OCI-LY3 (cell line): ENCODE measurements at regions not wholly inside any gene's neighbourhood (a gene's known extent, or its start where the extent isn't known, plus 50 kb on each side); places are given as distances from the start of the nearest gene placed in this dataset.
"Not testable (repeated sequence)": the region's sequence is repeated elsewhere in the genome, so short reads cannot be mapped to it uniquely, and the experiment has no call there.

ENCODE experiments used
- H2AFZ ChIP-seq: fragments of 200-600, 300-600 bp; shearing (Covaris generic); 2 replicates; pipeline ENCODE4 v1.6.0; 2014; ENCODE audit warnings: antibody characterized with exemption, low read depth, low read length
- H3K27ac ChIP-seq: fragments of 200-600, 300-600 bp; sonication (generic); 2 replicates; pipeline ENCODE4 v1.5.1; 2014; ENCODE audit warnings: mild to moderate bottlenecking, low read length, moderate library complexity, mixed read lengths
- H3K27me3 ChIP-seq: fragments of 200-600, 300-600 bp; sonication (generic); 2 replicates; pipeline ENCODE4 v1.6.1; 2014; ENCODE audit warnings: low read depth, low read length, mixed read lengths
- H3K36me3 ChIP-seq: fragments of 200-600, 300-600 bp; sonication (generic); replicated peaks from 2 replicates; pipeline ENCODE3; 2014; ENCODE audit warnings: low read depth, low read length, mixed read lengths
- H3K4me1 ChIP-seq: fragments of 300-600, 200-600 bp; sonication (generic); 2 replicates; pipeline ENCODE4 v1.6.1; 2014; ENCODE audit warnings: low read length, mixed read lengths
- H3K4me2 ChIP-seq: fragments of 200-600, 300-600 bp; sonication (generic); 2 replicates; pipeline ENCODE4 v1.6.1; 2014; ENCODE audit warnings: low read length, mixed read lengths
- H3K4me3 ChIP-seq: fragments of 300-600, 200-600 bp; sonication (generic); 2 replicates; pipeline ENCODE4 v1.5.1; 2014; ENCODE audit warnings: antibody characterized with exemption, mild to moderate bottlenecking, low read length, moderate library complexity
- H3K79me2 ChIP-seq: fragments of 300-600, 200-600 bp; shearing (Covaris generic); 2 replicates; pipeline ENCODE4 v1.6.1; 2014; ENCODE audit warnings: mild to moderate bottlenecking, low read length, mixed read lengths
- H3K9ac ChIP-seq: fragments of 300-600, 200-600 bp; shearing (Covaris generic); 2 replicates; pipeline ENCODE4 v1.6.0; 2014; ENCODE audit warnings: mild to moderate bottlenecking, low read length, moderate library complexity
- H3K9me3 ChIP-seq: fragments of 200-600, 300-600 bp; shearing (Covaris generic); 2 replicates; pipeline ENCODE4 v1.6.1; 2014; ENCODE audit warnings: low read length, mixed read lengths; ENCODE audit not compliant: insufficient read depth
- H4K20me1 ChIP-seq: fragments of 200-600, 300-600 bp; sonication (generic); 2 replicates; pipeline ENCODE4 v1.6.1; 2016; ENCODE audit warnings: low read length, mixed read lengths; ENCODE audit not compliant: insufficient read depth
- CTCF ChIP-seq: fragments of 200-600, 300-600 bp; sonication (generic); IDR thresholded peaks from 2 replicates; pipeline ENCODE4 v1.5.1; 2014; ENCODE audit warnings: antibody characterized with exemption, low read length, low read depth
- EZH2phosphoT487 ChIP-seq: fragments of 200-600 bp; shearing (Covaris generic); IDR thresholded peaks from 2 replicates; pipeline ENCODE4 v1.6.1; 2018; ENCODE audit warnings: antibody characterized with exemption, mixed run types, low read depth

DNA sequence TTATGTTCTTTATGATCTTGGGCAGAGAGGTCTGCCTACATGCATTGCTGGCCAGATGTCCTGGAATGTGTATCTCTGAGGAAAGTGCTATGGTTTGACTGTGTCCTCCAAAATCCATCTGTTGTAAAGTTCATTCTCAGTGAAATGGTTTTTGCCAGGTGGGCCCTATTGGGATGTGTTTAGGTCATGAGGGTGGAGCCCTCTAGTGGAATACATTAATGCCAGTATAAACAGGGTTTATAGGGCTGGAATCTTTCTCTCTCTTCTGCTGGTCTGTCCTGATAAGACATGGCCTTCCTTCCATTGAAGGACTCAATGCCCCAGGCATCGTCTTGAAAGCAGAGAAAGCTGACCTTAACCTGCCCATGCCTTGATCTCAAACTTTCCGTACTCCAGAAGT is 258.5 kb downstream of the RPIA start:
- no peaks in the 10 kb centered on the region for H3K36me3 ChIP-seq
- no peaks in the 10 kb centered on the region for H3K27me3 ChIP-seq
- no peak overlapping the region for H3K9ac ChIP-seq
- H2AFZ ChIP-seq: no peak overlapping the region
- no peaks in the 10 kb centered on the region for H3K79me2 ChIP-seq
- no peaks in the 10 kb centered on the region for H4K20me1 ChIP-seq
- H3K4me1 ChIP-seq: no peaks in the 10 kb centered on the region
- H3K27ac ChIP-seq: no peak overlapping the region
- no peaks in the 10 kb centered on the region for H3K9me3 ChIP-seq
- TF ChIP-seq CTCF: no peak
- no peak for TF ChIP-seq EZH2phosphoT487
- H3K4me3 ChIP-seq: no peak overlapping the region
- no peak overlapping the region for H3K4me2 ChIP-seq

DNA sequence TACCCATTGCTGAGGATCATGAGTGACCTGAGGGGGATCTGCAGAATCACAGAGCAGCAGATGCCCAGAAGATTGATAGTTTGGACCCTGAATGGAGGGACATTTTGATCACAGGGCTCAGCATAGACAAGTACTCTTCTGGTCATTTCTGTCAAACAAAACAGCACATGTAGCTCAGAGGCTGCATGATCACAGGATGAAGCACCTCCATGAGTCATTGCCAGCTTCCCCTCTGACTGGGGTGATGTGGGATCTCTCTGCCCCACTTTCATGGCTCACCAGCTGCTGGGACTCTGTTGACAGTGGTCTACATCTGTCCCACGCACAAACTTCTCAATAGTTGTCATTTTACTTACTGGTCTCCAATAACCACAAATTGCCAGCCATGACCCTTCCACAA is 264.1 kb downstream of the RPIA start:
- no peak overlapping the region for H2AFZ ChIP-seq
- no peak overlapping the region for H3K9ac ChIP-seq
- H3K4me2 ChIP-seq: no peak overlapping the region
- H3K27me3 ChIP-seq: no peaks in the 10 kb centered on the region
- H3K4me1 ChIP-seq: no peaks in the 10 kb centered on the region
- no peak overlapping the region for H3K27ac ChIP-seq
- H4K20me1 ChIP-seq: no peaks in the 10 kb centered on the region
- no peak overlapping the region for H3K4me3 ChIP-seq
- H3K79me2 ChIP-seq: no peaks in the 10 kb centered on the region
- no peak for TF ChIP-seq EZH2phosphoT487
- TF ChIP-seq CTCF: no peak
- H3K36me3 ChIP-seq: no peaks in the 10 kb centered on the region
- H3K9me3 ChIP-seq: no peaks in the 10 kb centered on the region

DNA sequence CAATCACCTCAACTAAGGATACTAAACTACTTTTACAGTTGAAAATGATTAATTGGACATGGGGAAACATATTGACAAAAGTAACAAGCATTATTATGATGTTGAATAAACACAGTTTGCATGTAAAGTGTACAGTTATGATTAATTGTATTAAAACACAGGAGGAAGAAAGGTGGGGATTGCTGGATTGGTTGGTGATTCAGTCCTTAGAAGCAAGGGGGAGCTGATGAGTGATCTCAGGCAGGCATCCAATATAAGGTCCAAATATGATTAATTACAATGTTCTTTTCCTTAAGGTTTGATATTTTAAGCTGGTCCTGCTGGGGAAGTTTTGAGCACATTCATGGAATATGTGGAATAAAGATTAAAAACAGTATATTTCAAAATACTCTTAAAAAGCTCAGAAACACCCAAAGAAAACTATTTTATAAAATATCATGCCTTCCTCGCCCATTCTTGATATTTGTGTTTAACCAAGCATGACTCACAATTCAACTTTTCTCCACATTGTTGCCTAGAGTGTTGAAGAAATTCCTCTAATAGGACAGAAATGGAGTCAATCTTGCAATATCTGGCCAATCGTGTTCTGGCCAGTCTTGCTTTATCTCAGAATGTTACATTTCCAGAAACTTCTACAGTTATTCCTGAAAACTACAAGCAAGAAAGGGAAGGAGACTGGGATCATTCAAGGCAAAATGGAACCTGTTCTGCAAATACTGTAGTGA is 268.2 kb downstream of the RPIA start:
- H3K4me2 ChIP-seq: no peak overlapping the region
- H3K27ac ChIP-seq: no peak overlapping the region
- no peaks in the 10 kb centered on the region for H3K9me3 ChIP-seq
- H3K27me3 ChIP-seq: no peaks in the 10 kb centered on the region
- no peaks in the 10 kb centered on the region for H4K20me1 ChIP-seq
- no peak for TF ChIP-seq EZH2phosphoT487
- no peak for TF ChIP-seq CTCF
- H3K4me1 ChIP-seq: no peaks in the 10 kb centered on the region
- H3K4me3 ChIP-seq: no peak overlapping the region
- no peak overlapping the region for H2AFZ ChIP-seq
- no peaks in the 10 kb centered on the region for H3K79me2 ChIP-seq
- H3K36me3 ChIP-seq: no peaks in the 10 kb centered on the region
- no peak overlapping the region for H3K9ac ChIP-seq

DNA sequence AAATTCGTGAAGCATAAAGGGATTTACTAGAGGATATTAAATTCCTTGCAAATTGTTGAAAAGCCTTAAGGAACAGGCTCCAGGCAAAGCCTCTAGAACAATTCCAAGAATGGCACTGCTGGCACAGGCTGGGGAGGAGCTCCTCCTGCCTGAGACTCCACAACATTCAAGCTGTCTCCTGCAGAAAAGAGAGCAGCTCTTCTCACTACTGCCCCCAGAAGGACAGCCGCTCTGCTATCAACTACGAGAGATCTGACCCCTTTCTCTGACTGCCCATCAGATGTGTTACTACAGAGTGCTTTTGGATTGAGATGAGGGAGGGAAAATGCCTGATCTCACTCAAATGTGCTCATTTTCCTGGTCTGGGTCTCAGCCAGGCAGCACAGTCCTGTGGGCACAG is 269.9 kb downstream of the RPIA start:
- not testable (repeated sequence) for H3K9me3 ChIP-seq, H3K27ac ChIP-seq, H3K4me3 ChIP-seq, H4K20me1 ChIP-seq, H3K9ac ChIP-seq, H3K4me2 ChIP-seq, H2AFZ ChIP-seq, H3K36me3 ChIP-seq, H3K4me1 ChIP-seq, H3K27me3 ChIP-seq, H3K79me2 ChIP-seq

- no peaks in the 10 kb centered on the region for H4K20me1 ChIP-seq
- no peaks in the 10 kb centered on the region for H3K27me3 ChIP-seq
- H2AFZ ChIP-seq: no peak overlapping the region
- H3K4me3 ChIP-seq: no peak overlapping the region
- no peaks in the 10 kb centered on the region for H3K4me1 ChIP-seq
- H3K27ac ChIP-seq: no peak overlapping the region
- TF ChIP-seq EZH2phosphoT487: no peak
- no peak for TF ChIP-seq CTCF
- H3K9ac ChIP-seq: no peak overlapping the region
- no peak overlapping the region for H3K4me2 ChIP-seq
- H3K79me2 ChIP-seq: no peaks in the 10 kb centered on the region
- no peaks in the 10 kb centered on the region for H3K9me3 ChIP-seq
- H3K36me3 ChIP-seq: no peaks in the 10 kb centered on the region
Measured at GRCh38 chr2:88967844-88968243, 276.4 kb downstream of the RPIA start.

DNA sequence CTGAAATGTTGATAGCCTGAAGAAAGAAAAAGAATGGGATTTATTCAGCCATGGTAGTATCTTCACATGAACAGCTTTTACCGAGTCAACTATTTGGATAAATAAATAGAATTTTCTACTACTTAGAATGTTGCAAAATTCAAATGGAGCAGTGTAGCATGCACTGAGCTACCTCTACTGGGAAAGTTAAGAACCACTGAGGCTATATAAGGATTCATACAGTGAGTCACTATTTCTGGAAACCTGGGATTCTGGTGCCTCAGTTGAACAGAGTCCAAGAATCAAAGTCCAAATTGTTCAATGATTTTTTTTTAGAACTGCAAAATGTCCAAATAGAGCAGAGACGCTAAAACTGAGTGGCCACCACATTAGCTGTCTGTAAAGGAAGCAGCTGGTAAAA is 286.5 kb downstream of the RPIA start:
- not testable (repeated sequence) for H4K20me1 ChIP-seq, H3K4me2 ChIP-seq, H3K9me3 ChIP-seq, H3K36me3 ChIP-seq, H3K4me3 ChIP-seq, H3K4me1 ChIP-seq, H3K27ac ChIP-seq, H3K79me2 ChIP-seq, H3K27me3 ChIP-seq, H3K9ac ChIP-seq, H2AFZ ChIP-seq
